Astrocyte of the cerebellum (primary cell): ENCODE measurements at regions not wholly inside any gene's neighbourhood (a gene's known extent, or its start where the extent isn't known, plus 50 kb on each side); places are given as distances from the start of the nearest gene placed in this dataset.
"Not testable (repeated sequence)": the region's sequence is repeated elsewhere in the genome, so short reads cannot be mapped to it uniquely, and the experiment has no call there.

Source experiments
- DNase-seq: peaks from one replicate; pipeline ENCODE4 v3.0.0-alpha.2; 2011; ENCODE audit warnings: low read depth
- H3K4me3 ChIP-seq: 2 replicates; pipeline ENCODE4 v1.5.1; 2011; ENCODE audit warnings: mild to moderate bottlenecking, low read depth, low read length, moderate library complexity
- in situ Hi-C: cut with HindIII; loops from 2 replicates; pipeline ENCODE4 v1.10.0; 2017; ENCODE audit warnings: low sequenced_read_pairs
- TF ChIP-seq, protein P1 (sequence below): IDR thresholded peaks from 2 replicates; pipeline ENCODE4 v1.5.1; 2012; ENCODE audit warnings: low read length, low read depth, moderate library complexity, mild to moderate bottlenecking; ENCODE audit errors: missing control alignments

DNA sequence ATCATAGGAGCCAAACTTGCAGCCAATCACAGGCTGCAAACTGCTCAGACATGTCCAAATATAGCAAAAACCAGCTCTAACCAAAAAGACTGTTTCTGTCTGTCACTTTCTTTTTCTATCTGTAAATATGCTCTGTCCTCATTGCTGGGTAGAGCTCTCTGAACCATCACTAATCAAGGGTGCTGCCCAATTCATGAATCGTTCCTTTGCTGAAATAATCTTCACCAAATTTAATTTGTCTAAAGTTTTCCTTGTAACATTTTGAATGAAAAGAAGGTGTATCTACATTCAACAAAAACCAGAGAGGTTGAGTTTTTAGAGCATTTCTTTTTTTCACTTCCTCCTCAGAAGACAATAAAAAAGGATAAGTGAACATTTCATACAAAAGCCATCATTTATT is 1221.7 kb upstream of the ADGRL2 start:
- in situ Hi-C loops: no loop called here
- DNase-seq: no peak
- no peak overlapping the region for H3K4me3 ChIP-seq
- TF ChIP-seq, protein P1, sequence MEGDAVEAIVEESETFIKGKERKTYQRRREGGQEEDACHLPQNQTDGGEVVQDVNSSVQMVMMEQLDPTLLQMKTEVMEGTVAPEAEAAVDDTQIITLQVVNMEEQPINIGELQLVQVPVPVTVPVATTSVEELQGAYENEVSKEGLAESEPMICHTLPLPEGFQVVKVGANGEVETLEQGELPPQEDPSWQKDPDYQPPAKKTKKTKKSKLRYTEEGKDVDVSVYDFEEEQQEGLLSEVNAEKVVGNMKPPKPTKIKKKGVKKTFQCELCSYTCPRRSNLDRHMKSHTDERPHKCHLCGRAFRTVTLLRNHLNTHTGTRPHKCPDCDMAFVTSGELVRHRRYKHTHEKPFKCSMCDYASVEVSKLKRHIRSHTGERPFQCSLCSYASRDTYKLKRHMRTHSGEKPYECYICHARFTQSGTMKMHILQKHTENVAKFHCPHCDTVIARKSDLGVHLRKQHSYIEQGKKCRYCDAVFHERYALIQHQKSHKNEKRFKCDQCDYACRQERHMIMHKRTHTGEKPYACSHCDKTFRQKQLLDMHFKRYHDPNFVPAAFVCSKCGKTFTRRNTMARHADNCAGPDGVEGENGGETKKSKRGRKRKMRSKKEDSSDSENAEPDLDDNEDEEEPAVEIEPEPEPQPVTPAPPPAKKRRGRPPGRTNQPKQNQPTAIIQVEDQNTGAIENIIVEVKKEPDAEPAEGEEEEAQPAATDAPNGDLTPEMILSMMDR: no peak

DNA sequence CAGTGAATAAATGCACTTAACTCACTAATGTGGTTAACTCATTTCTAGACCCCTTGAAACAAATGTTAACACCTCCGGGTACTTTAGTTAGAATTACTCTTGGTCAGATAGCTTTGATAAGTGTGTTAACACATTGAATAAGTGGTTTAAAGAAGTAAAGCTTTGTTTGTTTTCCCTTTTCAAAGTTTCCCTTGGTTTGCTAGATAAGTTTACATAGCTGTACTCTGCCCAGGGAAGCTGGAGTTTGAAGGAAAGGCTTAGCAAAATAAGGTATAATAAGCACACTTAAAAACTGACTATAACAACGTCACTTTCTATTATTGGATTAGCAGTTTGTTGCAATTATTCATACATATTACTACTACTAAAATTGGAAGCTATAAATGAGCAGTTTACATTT is 1233.9 kb upstream of the ADGRL2 start:
- in situ Hi-C loops: no loop called here
- DNase-seq: no peak
- no peak overlapping the region for H3K4me3 ChIP-seq
- TF ChIP-seq, protein P1: no peak

DNA sequence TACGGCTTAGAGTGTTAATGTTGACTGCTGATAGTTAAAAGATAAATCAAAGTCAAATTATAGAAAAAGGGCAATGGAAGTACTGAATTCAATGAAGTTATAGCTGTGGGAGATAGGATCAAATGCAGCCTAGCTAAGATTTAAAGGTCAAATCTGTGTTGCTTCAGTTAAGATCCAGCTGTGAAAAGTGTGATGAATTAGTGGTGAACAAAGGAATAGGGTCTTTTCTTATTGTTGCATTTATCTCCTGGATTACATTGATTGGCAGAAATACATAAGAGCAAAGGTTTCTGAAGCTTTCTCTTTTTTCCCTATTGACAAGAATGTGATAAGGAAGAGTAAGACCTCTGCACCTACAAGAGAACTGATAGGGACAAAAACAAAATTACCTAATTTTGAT is 1234.6 kb upstream of the ADGRL2 start:
- TF ChIP-seq, protein P1: no peak
- DNase-seq: no peak
- in situ Hi-C loops: no loop called here
- no peak overlapping the region for H3K4me3 ChIP-seq

DNA sequence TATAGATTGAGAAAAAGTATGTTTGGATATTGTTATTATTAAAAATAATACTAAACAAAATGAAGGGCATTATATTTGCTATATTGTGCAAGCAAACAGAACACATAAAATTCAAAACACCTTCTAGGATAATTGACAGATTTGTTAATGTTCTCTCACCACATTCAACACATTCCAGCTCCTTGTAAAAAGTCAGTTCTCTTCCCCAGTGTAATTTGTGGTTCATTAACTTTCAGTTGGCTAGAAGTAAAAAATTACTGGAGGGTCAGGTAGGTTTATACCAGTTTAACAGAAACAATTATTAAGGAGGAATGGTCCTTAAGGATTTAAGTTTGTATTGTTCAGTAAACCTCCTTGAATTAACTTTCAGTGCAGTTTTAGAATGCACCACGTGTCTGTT is 1235.3 kb upstream of the ADGRL2 start:
- TF ChIP-seq, protein P1: no peak
- H3K4me3 ChIP-seq: no peak overlapping the region
- in situ Hi-C loops: no loop called here
- DNase-seq: no peak

DNA sequence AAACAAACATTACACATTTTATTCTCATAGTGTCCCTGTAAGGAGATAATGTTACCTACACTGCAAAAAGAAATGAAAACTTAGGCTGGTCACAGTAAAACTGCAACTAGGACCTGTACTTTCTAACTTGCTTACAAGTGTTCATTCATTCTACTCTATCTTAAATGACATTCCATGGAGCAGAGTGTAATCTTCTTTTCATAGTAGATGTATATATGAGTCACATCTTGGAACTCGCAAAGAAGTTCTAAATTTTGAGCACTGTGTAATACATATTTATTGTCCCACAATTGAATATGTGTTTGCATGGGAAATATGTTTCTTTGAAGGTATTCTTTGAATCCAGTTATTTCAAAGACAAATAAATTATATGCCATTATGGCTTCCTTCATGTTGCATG is 1258.5 kb upstream of the ADGRL2 start:
- in situ Hi-C loops: no loop called here

DNA sequence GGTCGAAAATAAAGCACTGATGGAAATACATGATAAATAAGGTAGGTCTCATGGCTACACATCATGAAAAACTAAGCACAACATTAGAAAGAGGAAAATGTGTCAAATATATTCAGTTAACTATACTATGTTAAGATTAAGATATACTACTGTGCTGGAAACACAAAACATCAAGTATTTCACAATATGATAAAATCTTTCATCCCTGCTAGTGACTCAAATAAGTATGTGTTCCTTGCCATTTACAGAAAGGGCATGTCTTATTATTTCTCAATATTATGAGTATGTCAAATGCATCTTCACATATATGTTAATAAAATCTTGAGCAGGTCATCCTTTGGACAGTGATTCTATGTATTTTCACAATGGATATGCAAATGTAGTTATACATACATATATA is 1260.1 kb upstream of the ADGRL2 start:
- TF ChIP-seq, protein P1: no peak
- DNase-seq: no peak
- in situ Hi-C loops: no loop called here
- H3K4me3 ChIP-seq: no peak overlapping the region

More for the DNA sequence above, 1258.5 kb upstream of the ADGRL2 start:
- TF ChIP-seq, protein P1: no peak
- no peak overlapping the region for H3K4me3 ChIP-seq
- no peak for DNase-seq

DNA sequence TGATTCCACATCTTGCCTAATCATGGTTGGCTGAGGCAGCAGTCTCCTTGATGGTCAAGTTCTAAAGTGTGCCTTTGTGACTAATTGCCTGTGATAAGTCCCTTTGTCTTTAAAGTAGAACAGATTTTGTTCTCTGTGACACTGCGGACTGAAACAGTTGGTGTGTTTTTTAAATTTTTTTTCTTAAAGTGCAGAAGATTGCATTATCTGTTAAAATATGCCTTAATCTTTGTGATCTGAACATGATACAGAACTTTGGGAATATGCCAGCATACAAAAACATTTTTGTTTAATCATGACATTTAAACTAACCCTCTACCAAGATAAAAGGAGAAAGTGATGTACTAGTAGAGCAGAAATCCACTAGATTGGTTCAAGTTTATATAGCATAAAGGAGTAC is 1260.6 kb upstream of the ADGRL2 start:
- TF ChIP-seq, protein P1: no peak
- in situ Hi-C loops: no loop called here
- H3K4me3 ChIP-seq: no peak overlapping the region
- no peak for DNase-seq

DNA sequence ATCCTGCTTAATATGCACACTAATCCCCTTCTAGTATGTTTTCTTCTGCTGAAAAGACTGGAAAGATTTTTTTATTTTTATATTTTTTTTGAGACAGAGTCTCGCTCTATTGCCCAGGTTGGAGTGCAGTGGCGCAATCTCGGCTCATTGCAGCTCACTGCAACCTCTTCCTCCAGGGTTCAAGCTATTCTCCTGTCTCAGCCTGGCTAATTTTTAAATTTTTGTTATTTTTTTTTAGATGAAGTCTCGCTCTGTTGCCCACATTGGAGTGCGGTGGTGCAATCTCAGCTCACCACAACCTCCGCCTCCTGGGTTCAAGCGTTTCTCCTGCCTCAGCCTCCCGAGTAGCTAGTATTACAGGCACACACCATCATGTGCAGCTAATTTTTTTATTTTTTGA is 1261.4 kb upstream of the ADGRL2 start:
- H3K4me3 ChIP-seq, in situ Hi-C loops, DNase-seq: not testable (repeated sequence)
